Endothelial cell of umbilical vein (primary cell): ENCODE measurements at regions not wholly inside any gene's neighbourhood (a gene's known extent, or its start where the extent isn't known, plus 50 kb on each side); places are given as distances from the start of the nearest gene placed in this dataset.

Source experiments
- CTCF ChIP-seq, 2 donors: IDR thresholded peaks; 1 replicate in 1 of 2; 2 replicates in 1 of 2; pipeline ENCODE4 v1.5.1; 2011; ENCODE audit warnings: low read length in 2 of 2, mild to moderate bottlenecking in 2 of 2, moderate library complexity in 2 of 2, control low read depth in 1 of 2, inconsistent platforms in 1 of 2, low read depth in 1 of 2; ENCODE audit not compliant: insufficient read depth in 1 of 2; ENCODE audit errors: extremely low read depth in 1 of 2
- EZH2 ChIP-seq: IDR thresholded peaks from 2 replicates; pipeline ENCODE4 v1.6.1; 2012; ENCODE audit warnings: borderline replicate concordance, low read depth, mild to moderate bottlenecking, moderate library complexity, low read length, inconsistent platforms; ENCODE audit not compliant: severe bottlenecking
- FOS ChIP-seq: IDR thresholded peaks from 2 replicates; pipeline ENCODE4 v1.6.1; 2011; ENCODE audit warnings: mild to moderate bottlenecking, low read length, moderate library complexity, borderline replicate concordance; ENCODE audit not compliant: insufficient read depth
- GATA2 ChIP-seq: IDR thresholded peaks from 2 replicates; pipeline ENCODE4 v1.7.0; 2011; ENCODE audit warnings: low read depth, mild to moderate bottlenecking, moderate library complexity, mixed read lengths, low read length; ENCODE audit not compliant: insufficient read length, insufficient read depth
- JUN ChIP-seq: IDR thresholded peaks from 2 replicates; pipeline ENCODE4 v1.6.1; 2011; ENCODE audit warnings: borderline replicate concordance, low read depth; ENCODE audit not compliant: insufficient read length, insufficient read depth
- MYC ChIP-seq: IDR thresholded peaks from one replicate; pipeline ENCODE4 v1.6.1; 2011; ENCODE audit warnings: mild to moderate bottlenecking, low read depth, low read length
- POLR2A ChIP-seq: IDR thresholded peaks from 2 replicates; pipeline ENCODE4 v1.6.1; 2012; ENCODE audit warnings: low read depth, mild to moderate bottlenecking, control low read depth, low read length
- POLR2AphosphoS5 ChIP-seq: IDR thresholded peaks from 2 replicates; pipeline ENCODE4 v1.6.1; 2012; ENCODE audit warnings: low read depth, mild to moderate bottlenecking, control low read depth, low read length, moderate library complexity; ENCODE audit not compliant: insufficient read depth
- TF ChIP-seq, protein P1 (sequence below): IDR thresholded peaks from 2 replicates; pipeline ENCODE4 v1.6.1; 2011; ENCODE audit not compliant: insufficient read depth, insufficient read length

GRCh38 chr1:198867182-198867581 lies 228.3 kb downstream of the PTPRC start:
- TF ChIP-seq CTCF (IDR thresholded peaks at IDR 0.05; ENCODE audit: extremely low read depth in 1 of 2, insufficient read depth in 1 of 2, low read depth in 1 of 2, low read length in 2 of 2): no peak
- no peak for TF ChIP-seq EZH2
- TF ChIP-seq POLR2AphosphoS5: no peak
- TF ChIP-seq POLR2A: no peak
- TF ChIP-seq MYC: no peak
- TF ChIP-seq GATA2: no peak
- TF ChIP-seq, protein P1, sequence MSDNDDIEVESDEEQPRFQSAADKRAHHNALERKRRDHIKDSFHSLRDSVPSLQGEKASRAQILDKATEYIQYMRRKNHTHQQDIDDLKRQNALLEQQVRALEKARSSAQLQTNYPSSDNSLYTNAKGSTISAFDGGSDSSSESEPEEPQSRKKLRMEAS: no peak
- TF ChIP-seq JUN: no peak
- no peak for TF ChIP-seq FOS
